HCT116 (cell line): ENCODE measurements at regions not wholly inside any gene's neighbourhood (a gene's known extent, or its start where the extent isn't known, plus 50 kb on each side); places are given as distances from the start of the nearest gene placed in this dataset.

ENCODE experiments used
- CEBPB ChIP-seq: IDR thresholded peaks from 2 replicates; pipeline ENCODE4 v1.6.1; 2012; ENCODE audit warnings: low read depth
- EGR1 ChIP-seq: IDR thresholded peaks from 2 replicates; pipeline ENCODE4 v1.6.1; 2012; ENCODE audit warnings: low read depth
- RAD21 ChIP-seq: IDR thresholded peaks from 2 replicates; pipeline ENCODE4 v1.6.1; 2012; ENCODE audit warnings: low read depth, mild to moderate bottlenecking
- TF ChIP-seq, protein P1 (sequence below), 3 experiments: fragments of 200-600 bp in 1 of 3; sonication (generic) in 1 of 3; IDR thresholded peaks in 2 of 3; conservative IDR thresholded peaks in 1 of 3; 2 replicates each; pipeline ENCODE4 v1.5.1; 2012 to 2017; ENCODE audit warnings: low read depth in 2 of 3, low read length in 2 of 3, antibody characterized with exemption in 1 of 3, borderline replicate concordance in 1 of 3, control low read depth in 1 of 3, mild to moderate bottlenecking in 1 of 3, mixed read lengths in 1 of 3, mixed run types in 1 of 3, moderate library complexity in 1 of 3; ENCODE audit not compliant: insufficient read depth in 1 of 3
- TF ChIP-seq, protein P2 (sequence below): IDR thresholded peaks from 2 replicates; pipeline ENCODE4 v1.6.1; 2012
- TF ChIP-seq, protein P3 (sequence below): IDR thresholded peaks from 2 replicates; pipeline ENCODE4 v1.6.1; 2012; ENCODE audit warnings: low read depth
- TF ChIP-seq, protein P4 (sequence below): IDR thresholded peaks from 2 replicates; pipeline ENCODE4 v1.6.1; 2011; ENCODE audit warnings: mild to moderate bottlenecking, low read length, moderate library complexity; ENCODE audit not compliant: insufficient replicate concordance; ENCODE audit errors: extremely low read depth

DNA sequence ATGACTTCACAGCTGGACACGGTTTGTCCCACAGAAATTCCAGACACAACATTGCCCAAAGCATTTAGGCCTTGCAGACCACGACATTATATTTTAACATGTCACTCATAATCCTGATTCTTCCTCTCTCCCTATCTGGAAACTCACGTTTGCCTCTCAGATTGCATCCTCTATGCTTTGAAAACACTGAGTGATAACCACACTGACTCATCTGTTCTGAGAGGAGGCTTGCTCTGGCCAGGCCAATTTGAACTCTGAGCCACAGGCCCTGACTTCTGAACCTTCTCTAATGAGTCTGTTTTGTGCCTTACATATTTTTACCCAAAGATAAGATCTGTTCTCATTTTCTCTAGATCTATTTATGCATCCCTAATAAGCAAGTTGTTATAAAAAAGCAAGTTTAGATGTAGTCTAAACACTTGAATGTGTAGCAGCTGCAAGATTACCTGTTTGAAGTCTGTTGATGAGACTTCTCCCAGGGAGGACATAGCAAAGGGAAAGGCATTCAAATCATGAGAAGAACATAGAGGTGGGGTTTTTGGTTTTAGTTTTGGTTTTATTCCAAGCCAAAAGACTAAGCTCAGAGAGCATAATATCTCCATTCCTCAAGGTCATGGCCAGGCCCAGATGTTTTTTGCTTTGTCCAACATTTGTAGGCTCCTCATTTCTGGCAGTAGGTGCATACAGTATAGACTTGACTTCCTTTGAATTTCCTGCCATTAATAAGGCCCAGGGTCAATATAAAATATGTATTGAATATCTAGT, 234.4 kb upstream of the LRTM1 start:
- TF ChIP-seq, protein P1, sequence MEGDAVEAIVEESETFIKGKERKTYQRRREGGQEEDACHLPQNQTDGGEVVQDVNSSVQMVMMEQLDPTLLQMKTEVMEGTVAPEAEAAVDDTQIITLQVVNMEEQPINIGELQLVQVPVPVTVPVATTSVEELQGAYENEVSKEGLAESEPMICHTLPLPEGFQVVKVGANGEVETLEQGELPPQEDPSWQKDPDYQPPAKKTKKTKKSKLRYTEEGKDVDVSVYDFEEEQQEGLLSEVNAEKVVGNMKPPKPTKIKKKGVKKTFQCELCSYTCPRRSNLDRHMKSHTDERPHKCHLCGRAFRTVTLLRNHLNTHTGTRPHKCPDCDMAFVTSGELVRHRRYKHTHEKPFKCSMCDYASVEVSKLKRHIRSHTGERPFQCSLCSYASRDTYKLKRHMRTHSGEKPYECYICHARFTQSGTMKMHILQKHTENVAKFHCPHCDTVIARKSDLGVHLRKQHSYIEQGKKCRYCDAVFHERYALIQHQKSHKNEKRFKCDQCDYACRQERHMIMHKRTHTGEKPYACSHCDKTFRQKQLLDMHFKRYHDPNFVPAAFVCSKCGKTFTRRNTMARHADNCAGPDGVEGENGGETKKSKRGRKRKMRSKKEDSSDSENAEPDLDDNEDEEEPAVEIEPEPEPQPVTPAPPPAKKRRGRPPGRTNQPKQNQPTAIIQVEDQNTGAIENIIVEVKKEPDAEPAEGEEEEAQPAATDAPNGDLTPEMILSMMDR (IDR thresholded peaks at IDR 0.05 in 2 of 3, conservative IDR thresholded peaks at IDR 0.05 in 1 of 3; ENCODE audit: borderline replicate concordance in 1 of 3, insufficient read depth in 1 of 3, low read depth in 2 of 3, low read length in 2 of 3) = no peak
- TF ChIP-seq, protein P2, sequence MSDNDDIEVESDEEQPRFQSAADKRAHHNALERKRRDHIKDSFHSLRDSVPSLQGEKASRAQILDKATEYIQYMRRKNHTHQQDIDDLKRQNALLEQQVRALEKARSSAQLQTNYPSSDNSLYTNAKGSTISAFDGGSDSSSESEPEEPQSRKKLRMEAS = no peak
- TF ChIP-seq EGR1 (no peak), RAD21 (no peak), CEBPB (no peak)
- TF ChIP-seq, protein P3, sequence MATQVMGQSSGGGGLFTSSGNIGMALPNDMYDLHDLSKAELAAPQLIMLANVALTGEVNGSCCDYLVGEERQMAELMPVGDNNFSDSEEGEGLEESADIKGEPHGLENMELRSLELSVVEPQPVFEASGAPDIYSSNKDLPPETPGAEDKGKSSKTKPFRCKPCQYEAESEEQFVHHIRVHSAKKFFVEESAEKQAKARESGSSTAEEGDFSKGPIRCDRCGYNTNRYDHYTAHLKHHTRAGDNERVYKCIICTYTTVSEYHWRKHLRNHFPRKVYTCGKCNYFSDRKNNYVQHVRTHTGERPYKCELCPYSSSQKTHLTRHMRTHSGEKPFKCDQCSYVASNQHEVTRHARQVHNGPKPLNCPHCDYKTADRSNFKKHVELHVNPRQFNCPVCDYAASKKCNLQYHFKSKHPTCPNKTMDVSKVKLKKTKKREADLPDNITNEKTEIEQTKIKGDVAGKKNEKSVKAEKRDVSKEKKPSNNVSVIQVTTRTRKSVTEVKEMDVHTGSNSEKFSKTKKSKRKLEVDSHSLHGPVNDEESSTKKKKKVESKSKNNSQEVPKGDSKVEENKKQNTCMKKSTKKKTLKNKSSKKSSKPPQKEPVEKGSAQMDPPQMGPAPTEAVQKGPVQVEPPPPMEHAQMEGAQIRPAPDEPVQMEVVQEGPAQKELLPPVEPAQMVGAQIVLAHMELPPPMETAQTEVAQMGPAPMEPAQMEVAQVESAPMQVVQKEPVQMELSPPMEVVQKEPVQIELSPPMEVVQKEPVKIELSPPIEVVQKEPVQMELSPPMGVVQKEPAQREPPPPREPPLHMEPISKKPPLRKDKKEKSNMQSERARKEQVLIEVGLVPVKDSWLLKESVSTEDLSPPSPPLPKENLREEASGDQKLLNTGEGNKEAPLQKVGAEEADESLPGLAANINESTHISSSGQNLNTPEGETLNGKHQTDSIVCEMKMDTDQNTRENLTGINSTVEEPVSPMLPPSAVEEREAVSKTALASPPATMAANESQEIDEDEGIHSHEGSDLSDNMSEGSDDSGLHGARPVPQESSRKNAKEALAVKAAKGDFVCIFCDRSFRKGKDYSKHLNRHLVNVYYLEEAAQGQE = no peak
- TF ChIP-seq, protein P4, sequence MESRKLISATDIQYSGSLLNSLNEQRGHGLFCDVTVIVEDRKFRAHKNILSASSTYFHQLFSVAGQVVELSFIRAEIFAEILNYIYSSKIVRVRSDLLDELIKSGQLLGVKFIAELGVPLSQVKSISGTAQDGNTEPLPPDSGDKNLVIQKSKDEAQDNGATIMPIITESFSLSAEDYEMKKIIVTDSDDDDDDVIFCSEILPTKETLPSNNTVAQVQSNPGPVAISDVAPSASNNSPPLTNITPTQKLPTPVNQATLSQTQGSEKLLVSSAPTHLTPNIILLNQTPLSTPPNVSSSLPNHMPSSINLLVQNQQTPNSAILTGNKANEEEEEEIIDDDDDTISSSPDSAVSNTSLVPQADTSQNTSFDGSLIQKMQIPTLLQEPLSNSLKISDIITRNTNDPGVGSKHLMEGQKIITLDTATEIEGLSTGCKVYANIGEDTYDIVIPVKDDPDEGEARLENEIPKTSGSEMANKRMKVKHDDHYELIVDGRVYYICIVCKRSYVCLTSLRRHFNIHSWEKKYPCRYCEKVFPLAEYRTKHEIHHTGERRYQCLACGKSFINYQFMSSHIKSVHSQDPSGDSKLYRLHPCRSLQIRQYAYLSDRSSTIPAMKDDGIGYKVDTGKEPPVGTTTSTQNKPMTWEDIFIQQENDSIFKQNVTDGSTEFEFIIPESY = no peak
